Hepatocyte (in vitro differentiated cells): ENCODE measurements at regions not wholly inside any gene's neighbourhood (a gene's known extent, or its start where the extent isn't known, plus 50 kb on each side); places are given as distances from the start of the nearest gene placed in this dataset.

ENCODE experiments used
- EZH2 ChIP-seq: fragments of 200-600 bp; sonication (generic); IDR thresholded peaks from 2 replicates; pipeline ENCODE4 v1.6.1; 2016; ENCODE audit warnings: antibody characterized with exemption, mild to moderate bottlenecking, borderline replicate concordance
- EZH2phosphoT487 ChIP-seq: fragments of 200-600 bp; sonication (generic); IDR thresholded peaks from one replicate; pipeline ENCODE4 v1.6.1; 2018; ENCODE audit warnings: antibody characterized with exemption, mild to moderate bottlenecking, low read depth, moderate library complexity; ENCODE audit not compliant: unreplicated experiment, severe bottlenecking
- TF ChIP-seq, protein P1 (sequence below): fragments of 200-600 bp; sonication (generic); IDR thresholded peaks from 2 replicates; pipeline ENCODE4 v1.5.1; 2016; ENCODE audit warnings: antibody characterized with exemption, mild to moderate bottlenecking; ENCODE audit not compliant: poor library complexity

DNA sequence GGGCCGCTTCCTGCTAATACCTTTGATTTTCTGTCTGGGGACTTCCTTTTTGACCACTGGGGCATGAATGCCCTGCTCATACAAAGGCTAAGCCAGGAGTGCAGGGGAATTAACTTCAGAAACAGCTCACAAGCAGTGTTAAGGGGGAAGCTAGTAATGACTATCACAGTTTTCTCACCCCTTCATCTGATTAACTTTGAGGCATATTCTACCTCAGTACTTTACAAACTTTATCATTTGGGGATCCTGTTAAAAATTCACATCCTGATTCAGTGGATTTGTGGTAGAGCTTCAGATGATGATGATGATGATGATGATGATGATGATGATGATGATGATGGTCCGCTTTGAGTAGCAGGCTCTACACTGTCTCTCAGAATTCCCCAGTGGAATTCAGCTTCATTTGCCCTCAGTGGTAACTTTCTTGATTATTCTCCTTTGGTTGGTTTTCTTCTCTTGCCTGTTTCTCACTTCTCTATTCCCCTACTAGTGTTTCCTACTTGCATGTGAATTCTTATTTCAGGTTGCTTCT, 78.4 kb upstream of the TMEM170B start:
- TF ChIP-seq, protein P1, sequence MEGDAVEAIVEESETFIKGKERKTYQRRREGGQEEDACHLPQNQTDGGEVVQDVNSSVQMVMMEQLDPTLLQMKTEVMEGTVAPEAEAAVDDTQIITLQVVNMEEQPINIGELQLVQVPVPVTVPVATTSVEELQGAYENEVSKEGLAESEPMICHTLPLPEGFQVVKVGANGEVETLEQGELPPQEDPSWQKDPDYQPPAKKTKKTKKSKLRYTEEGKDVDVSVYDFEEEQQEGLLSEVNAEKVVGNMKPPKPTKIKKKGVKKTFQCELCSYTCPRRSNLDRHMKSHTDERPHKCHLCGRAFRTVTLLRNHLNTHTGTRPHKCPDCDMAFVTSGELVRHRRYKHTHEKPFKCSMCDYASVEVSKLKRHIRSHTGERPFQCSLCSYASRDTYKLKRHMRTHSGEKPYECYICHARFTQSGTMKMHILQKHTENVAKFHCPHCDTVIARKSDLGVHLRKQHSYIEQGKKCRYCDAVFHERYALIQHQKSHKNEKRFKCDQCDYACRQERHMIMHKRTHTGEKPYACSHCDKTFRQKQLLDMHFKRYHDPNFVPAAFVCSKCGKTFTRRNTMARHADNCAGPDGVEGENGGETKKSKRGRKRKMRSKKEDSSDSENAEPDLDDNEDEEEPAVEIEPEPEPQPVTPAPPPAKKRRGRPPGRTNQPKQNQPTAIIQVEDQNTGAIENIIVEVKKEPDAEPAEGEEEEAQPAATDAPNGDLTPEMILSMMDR = no peak
- TF ChIP-seq EZH2 (no peak), EZH2phosphoT487 (no peak)
